ENCODE measurements at regions not wholly inside any gene's neighbourhood (a gene's known extent, or its start where the extent isn't known, plus 50 kb on each side); places are given as distances from the start of the nearest gene placed in this dataset.

GRCh38 chr14:98961191-98961590 lies 310.8 kb downstream of the BCL11B start:
- Histone ChIP-seq H3K9ac (ENCODE audit: low read depth in 1 of 2, low read length in 2 of 2) (no peak overlapping the region), H3K4me1 (ENCODE audit: control insufficient read depth in 2 of 2, insufficient read depth in 2 of 2, low read length in 2 of 2) (no peaks in the 10 kb centered on the region), H3K9me3 (ENCODE audit: control insufficient read depth in 2 of 2, low read length in 2 of 2) (no peaks in the 10 kb centered on the region), H3K36me3 (ENCODE audit: control insufficient read depth in 2 of 2, insufficient read depth in 2 of 2, low read length in 2 of 2) (no peaks in the 10 kb centered on the region), H3K4me3 (ENCODE audit: low read length in 2 of 2) (no peak overlapping the region), H3K27me3 (ENCODE audit: control insufficient read depth in 2 of 2, insufficient read depth in 2 of 2, low read length in 2 of 2) (no peaks in the 10 kb centered on the region), H3K27ac (ENCODE audit: low read depth in 2 of 2, low read length in 2 of 2) (no peak overlapping the region)

DNA sequence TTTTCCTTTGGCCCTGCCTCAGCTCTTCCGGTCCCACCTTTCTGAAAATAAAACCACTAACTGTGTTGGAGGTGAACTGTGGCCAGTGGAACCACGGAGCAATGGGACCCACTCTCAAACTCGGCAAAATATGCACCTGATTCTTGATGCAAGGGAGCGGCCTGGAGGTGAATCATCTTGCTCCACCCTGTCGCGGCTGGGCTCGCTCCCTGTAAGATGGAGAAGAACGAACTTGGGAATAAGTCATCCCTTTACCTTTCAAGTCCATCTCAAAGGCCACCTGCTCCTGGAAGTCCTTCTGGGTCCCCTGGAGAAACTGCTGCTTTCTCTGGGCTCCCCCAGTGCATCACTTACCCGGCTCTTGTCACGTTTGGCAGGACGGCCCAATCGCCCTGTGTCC lies 309.9 kb downstream of the BCL11B start:
- H3K36me3 ChIP-seq (ENCODE audit: control insufficient read depth in 2 of 2, insufficient read depth in 2 of 2, low read length in 2 of 2), result no peaks in the 10 kb centered on the region
- no peak overlapping the region for H3K27ac ChIP-seq (ENCODE audit: low read depth in 2 of 2, low read length in 2 of 2)
- H3K4me3 ChIP-seq (ENCODE audit: low read length in 2 of 2), result no peak overlapping the region
- H3K27me3 ChIP-seq (ENCODE audit: control insufficient read depth in 2 of 2, insufficient read depth in 2 of 2, low read length in 2 of 2), result no peaks in the 10 kb centered on the region
- H3K9ac ChIP-seq (ENCODE audit: low read depth in 1 of 2, low read length in 2 of 2), result no peak overlapping the region
- H3K9me3 ChIP-seq (ENCODE audit: control insufficient read depth in 2 of 2, low read length in 2 of 2), result no peaks in the 10 kb centered on the region
- no peaks in the 10 kb centered on the region for H3K4me1 ChIP-seq (ENCODE audit: control insufficient read depth in 2 of 2, insufficient read depth in 2 of 2, low read length in 2 of 2)

DNA sequence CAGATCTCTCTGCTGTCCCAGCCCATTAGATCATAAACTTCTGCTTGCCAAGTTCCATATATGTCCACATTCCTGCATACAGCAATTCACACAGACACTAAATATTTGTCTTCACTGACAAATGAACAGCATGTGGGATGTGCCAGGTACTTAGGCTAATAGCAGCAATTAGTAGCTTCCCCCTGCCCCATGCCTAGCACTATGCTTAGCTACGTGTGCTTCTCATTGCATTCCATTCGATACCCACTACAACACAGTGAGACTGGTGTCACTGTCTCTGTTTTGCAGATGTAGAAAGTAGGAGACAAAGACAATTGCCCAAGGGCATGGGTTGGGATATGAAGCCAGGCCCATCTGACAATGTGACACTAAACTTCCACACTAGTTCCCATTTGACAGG lies 308.4 kb downstream of the BCL11B start:
- Histone ChIP-seq H3K9ac (ENCODE audit: low read depth in 1 of 2, low read length in 2 of 2) (no peak overlapping the region), H3K9me3 (ENCODE audit: control insufficient read depth in 2 of 2, low read length in 2 of 2) (no peaks in the 10 kb centered on the region), H3K4me3 (ENCODE audit: low read length in 2 of 2) (no peak overlapping the region), H3K36me3 (ENCODE audit: control insufficient read depth in 2 of 2, insufficient read depth in 2 of 2, low read length in 2 of 2) (no peaks in the 10 kb centered on the region), H3K27ac (ENCODE audit: low read depth in 2 of 2, low read length in 2 of 2) (no peak overlapping the region), H3K4me1 (ENCODE audit: control insufficient read depth in 2 of 2, insufficient read depth in 2 of 2, low read length in 2 of 2) (no peaks in the 10 kb centered on the region), H3K27me3 (ENCODE audit: control insufficient read depth in 2 of 2, insufficient read depth in 2 of 2, low read length in 2 of 2) (no peaks in the 10 kb centered on the region)

GRCh38 chr14:98964171-98964570 lies 307.8 kb downstream of the BCL11B start:
- H3K9me3 ChIP-seq (ENCODE audit: control insufficient read depth in 2 of 2, low read length in 2 of 2), result no peaks in the 10 kb centered on the region
- H3K9ac ChIP-seq (ENCODE audit: low read depth in 1 of 2, low read length in 2 of 2), result no peak overlapping the region
- no peaks in the 10 kb centered on the region for H3K27me3 ChIP-seq (ENCODE audit: control insufficient read depth in 2 of 2, insufficient read depth in 2 of 2, low read length in 2 of 2)
- no peak overlapping the region for H3K4me3 ChIP-seq (ENCODE audit: low read length in 2 of 2)
- no peak overlapping the region for H3K27ac ChIP-seq (ENCODE audit: low read depth in 2 of 2, low read length in 2 of 2)
- no peaks in the 10 kb centered on the region for H3K36me3 ChIP-seq (ENCODE audit: control insufficient read depth in 2 of 2, insufficient read depth in 2 of 2, low read length in 2 of 2)
- H3K4me1 ChIP-seq (ENCODE audit: control insufficient read depth in 2 of 2, insufficient read depth in 2 of 2, low read length in 2 of 2), result no peaks in the 10 kb centered on the region

DNA sequence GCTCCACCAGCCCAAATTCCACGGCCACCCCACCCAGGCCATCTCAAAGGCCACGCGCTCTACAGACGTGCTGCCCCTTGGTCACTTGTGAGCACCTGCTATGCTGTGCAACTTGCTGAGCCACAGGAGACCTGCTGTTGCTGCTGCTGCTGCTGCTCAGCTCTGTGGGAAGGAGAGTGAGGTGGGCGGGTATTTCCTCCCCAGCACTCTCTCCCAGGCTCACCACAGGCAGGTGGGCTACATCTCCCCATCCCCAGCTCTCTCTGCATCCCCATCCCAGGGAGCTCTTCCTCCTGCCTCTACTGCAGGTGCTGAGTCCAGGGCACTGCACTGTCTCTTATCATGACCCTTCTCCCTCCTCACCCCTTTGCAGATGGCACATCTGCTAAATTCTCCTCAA lies 306.9 kb downstream of the BCL11B start:
- H3K36me3 ChIP-seq (ENCODE audit: control insufficient read depth in 2 of 2, insufficient read depth in 2 of 2, low read length in 2 of 2), result no peaks in the 10 kb centered on the region
- H3K4me1 ChIP-seq (ENCODE audit: control insufficient read depth in 2 of 2, insufficient read depth in 2 of 2, low read length in 2 of 2), result no peaks in the 10 kb centered on the region
- no peak overlapping the region for H3K4me3 ChIP-seq (ENCODE audit: low read length in 2 of 2)
- no peak overlapping the region for H3K27ac ChIP-seq (ENCODE audit: low read depth in 2 of 2, low read length in 2 of 2)
- H3K9me3 ChIP-seq (ENCODE audit: control insufficient read depth in 2 of 2, low read length in 2 of 2), result no peaks in the 10 kb centered on the region
- H3K9ac ChIP-seq (ENCODE audit: low read depth in 1 of 2, low read length in 2 of 2), result no peak overlapping the region
- H3K27me3 ChIP-seq (ENCODE audit: control insufficient read depth in 2 of 2, insufficient read depth in 2 of 2, low read length in 2 of 2), result no peaks in the 10 kb centered on the region

- no peak overlapping the region for H3K4me3 ChIP-seq (ENCODE audit: low read length in 2 of 2)
- no peak overlapping the region for H3K27ac ChIP-seq (ENCODE audit: low read depth in 2 of 2, low read length in 2 of 2)
These were observed 306.0 kb downstream of the BCL11B start for GRCh38 chr14:98966016-98966415.

DNA sequence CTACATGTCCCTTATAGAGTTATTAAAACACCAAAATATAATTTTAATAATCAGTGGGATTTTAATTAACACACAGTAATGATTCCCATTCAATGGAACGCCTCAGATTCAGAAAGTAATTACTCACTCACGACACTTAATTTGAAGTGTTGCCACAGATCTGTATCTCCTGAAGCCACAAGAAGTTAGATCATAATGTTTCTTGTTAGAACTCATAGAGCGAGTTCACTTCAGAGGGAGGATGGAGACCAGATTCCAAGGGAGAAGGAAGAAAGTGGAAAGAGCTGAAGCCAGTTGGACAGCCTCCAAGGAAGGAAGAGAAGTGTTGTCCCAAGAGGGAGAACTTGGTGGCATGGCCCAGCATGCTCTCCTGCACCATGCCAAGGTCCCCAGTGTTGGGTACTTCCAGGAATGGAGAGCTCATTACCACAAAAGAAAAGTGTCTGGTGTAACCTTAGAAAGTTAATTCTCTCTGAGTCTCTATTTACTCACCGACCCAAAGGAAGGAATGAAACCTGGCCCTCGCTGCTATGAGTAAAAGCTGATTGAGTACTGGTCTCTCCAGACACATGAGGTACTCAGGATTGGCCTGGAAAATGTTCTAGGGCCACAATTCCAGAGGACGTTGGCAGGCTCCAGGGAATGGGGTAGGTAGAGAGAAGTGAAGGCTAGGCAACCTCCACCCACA lies 305.4 kb downstream of the BCL11B start:
- Histone ChIP-seq H3K27me3 (ENCODE audit: control insufficient read depth in 2 of 2, insufficient read depth in 2 of 2, low read length in 2 of 2) (no peaks in the 10 kb centered on the region), H3K9ac (ENCODE audit: low read depth in 1 of 2, low read length in 2 of 2) (no peak overlapping the region), H3K36me3 (ENCODE audit: control insufficient read depth in 2 of 2, insufficient read depth in 2 of 2, low read length in 2 of 2) (no peaks in the 10 kb centered on the region), H3K4me1 (ENCODE audit: control insufficient read depth in 2 of 2, insufficient read depth in 2 of 2, low read length in 2 of 2) (no peaks in the 10 kb centered on the region), H3K27ac (ENCODE audit: low read depth in 2 of 2, low read length in 2 of 2) (no peak overlapping the region), H3K9me3 (ENCODE audit: control insufficient read depth in 2 of 2, low read length in 2 of 2) (no peaks in the 10 kb centered on the region), H3K4me3 (ENCODE audit: low read length in 2 of 2) (no peak overlapping the region)

More at GRCh38 chr14:98966016-98966415, 306.0 kb downstream of the BCL11B start:
- H3K9ac ChIP-seq (ENCODE audit: low read depth in 1 of 2, low read length in 2 of 2), result no peak overlapping the region
- no peaks in the 10 kb centered on the region for H3K9me3 ChIP-seq (ENCODE audit: control insufficient read depth in 2 of 2, low read length in 2 of 2)
- H3K4me1 ChIP-seq (ENCODE audit: control insufficient read depth in 2 of 2, insufficient read depth in 2 of 2, low read length in 2 of 2), result no peaks in the 10 kb centered on the region
- no peaks in the 10 kb centered on the region for H3K36me3 ChIP-seq (ENCODE audit: control insufficient read depth in 2 of 2, insufficient read depth in 2 of 2, low read length in 2 of 2)
- H3K27me3 ChIP-seq (ENCODE audit: control insufficient read depth in 2 of 2, insufficient read depth in 2 of 2, low read length in 2 of 2), result no peaks in the 10 kb centered on the region

DNA sequence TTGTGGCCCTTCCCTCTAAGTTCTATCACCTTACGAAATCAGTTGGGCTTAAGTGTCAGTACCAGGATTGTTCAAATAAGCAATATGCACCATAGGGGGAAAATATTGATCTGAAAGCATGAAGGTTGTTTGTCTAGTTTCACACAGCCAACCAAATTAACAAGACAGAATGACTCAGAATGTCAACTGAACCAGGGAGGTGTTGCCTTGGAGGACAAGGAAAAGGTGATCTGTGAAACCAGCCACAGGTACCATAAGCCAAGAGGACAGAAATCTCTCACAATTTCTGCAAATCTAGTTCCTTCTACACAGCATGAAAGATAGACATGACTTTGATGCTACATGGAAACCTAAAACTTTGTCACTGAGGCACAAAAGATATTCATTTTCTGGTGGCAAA lies 297.9 kb downstream of the BCL11B start:
- no peak overlapping the region for H3K27ac ChIP-seq (ENCODE audit: low read depth in 2 of 2, low read length in 2 of 2)
- no peaks in the 10 kb centered on the region for H3K27me3 ChIP-seq (ENCODE audit: control insufficient read depth in 2 of 2, insufficient read depth in 2 of 2, low read length in 2 of 2)
- no peaks in the 10 kb centered on the region for H3K9me3 ChIP-seq (ENCODE audit: control insufficient read depth in 2 of 2, low read length in 2 of 2)
- no peak overlapping the region for H3K4me3 ChIP-seq (ENCODE audit: low read length in 2 of 2)
- H3K36me3 ChIP-seq (ENCODE audit: control insufficient read depth in 2 of 2, insufficient read depth in 2 of 2, low read length in 2 of 2), result no peaks in the 10 kb centered on the region
- H3K9ac ChIP-seq (ENCODE audit: low read depth in 1 of 2, low read length in 2 of 2), result no peak overlapping the region
- H3K4me1 ChIP-seq (ENCODE audit: control insufficient read depth in 2 of 2, insufficient read depth in 2 of 2, low read length in 2 of 2), result no peaks in the 10 kb centered on the region

DNA sequence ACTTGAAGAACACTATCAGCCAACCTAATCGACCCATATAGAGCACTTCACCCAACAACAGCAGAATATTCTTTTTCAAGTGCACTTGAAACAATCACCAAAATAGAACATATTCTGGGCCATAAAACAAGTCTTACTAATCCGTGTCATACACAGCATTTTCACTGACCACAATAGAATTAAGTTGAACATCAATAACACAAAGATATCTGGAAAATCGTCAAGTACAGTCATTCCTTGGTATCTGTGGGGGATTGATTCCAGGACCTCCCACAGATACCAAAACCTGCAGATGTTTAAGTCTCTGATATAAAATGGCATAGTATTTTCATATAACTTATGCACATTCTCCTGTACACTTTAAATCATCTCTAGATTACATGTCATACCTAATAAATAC lies 295.7 kb downstream of the BCL11B start:
- Histone ChIP-seq H3K36me3 (ENCODE audit: control insufficient read depth in 2 of 2, insufficient read depth in 2 of 2, low read length in 2 of 2) (no peaks in the 10 kb centered on the region), H3K9me3 (ENCODE audit: control insufficient read depth in 2 of 2, low read length in 2 of 2) (no peaks in the 10 kb centered on the region), H3K9ac (ENCODE audit: low read depth in 1 of 2, low read length in 2 of 2) (no peak overlapping the region), H3K4me1 (ENCODE audit: control insufficient read depth in 2 of 2, insufficient read depth in 2 of 2, low read length in 2 of 2) (no peaks in the 10 kb centered on the region), H3K4me3 (ENCODE audit: low read length in 2 of 2) (no peak overlapping the region), H3K27ac (ENCODE audit: low read depth in 2 of 2, low read length in 2 of 2) (no peak overlapping the region), H3K27me3 (ENCODE audit: control insufficient read depth in 2 of 2, insufficient read depth in 2 of 2, low read length in 2 of 2) (no peaks in the 10 kb centered on the region)

DNA sequence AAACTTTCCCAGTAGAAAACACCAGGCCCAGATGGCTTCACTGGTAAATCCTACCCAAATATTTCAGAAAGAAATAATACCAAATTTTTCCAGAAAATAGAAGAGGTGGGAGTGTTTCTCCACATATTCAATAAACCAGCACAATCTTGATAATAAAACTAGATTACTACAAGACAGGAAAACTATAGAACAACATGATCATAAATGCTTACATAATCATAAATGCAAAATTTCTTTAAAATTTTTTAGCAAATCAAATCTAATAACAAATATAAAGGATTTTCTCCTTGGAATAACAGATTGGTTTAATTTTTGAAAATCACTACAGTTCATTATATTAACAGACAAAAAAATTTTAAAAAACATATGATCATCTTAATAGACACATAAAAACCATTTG lies 294.5 kb downstream of the BCL11B start:
- no peaks in the 10 kb centered on the region for H3K9me3 ChIP-seq (ENCODE audit: control insufficient read depth in 2 of 2, low read length in 2 of 2)
- H3K27me3 ChIP-seq (ENCODE audit: control insufficient read depth in 2 of 2, insufficient read depth in 2 of 2, low read length in 2 of 2), result no peaks in the 10 kb centered on the region

DNA sequence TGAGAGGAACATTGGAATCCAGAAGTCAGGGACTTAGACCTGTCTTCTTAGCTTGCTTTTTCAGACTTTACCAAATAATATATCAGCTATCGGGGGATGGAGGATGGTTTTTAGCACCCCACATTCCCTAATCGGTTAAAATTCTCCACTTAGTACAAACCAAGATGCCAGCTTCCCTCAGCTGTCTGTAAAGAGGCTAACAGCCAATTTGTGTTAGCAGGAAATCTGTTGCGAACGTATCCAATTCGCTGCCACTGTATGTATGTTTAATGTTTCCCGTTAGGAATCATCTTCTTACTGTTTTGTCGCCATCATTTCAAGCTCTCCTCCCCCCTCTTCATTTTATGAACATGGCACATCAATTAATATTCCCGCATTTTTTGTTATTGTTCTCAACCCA lies 289.0 kb downstream of the BCL11B start:
- no peaks in the 10 kb centered on the region for H3K4me1 ChIP-seq (ENCODE audit: control insufficient read depth in 2 of 2, insufficient read depth in 2 of 2, low read length in 2 of 2)

More for the DNA sequence above, 294.5 kb downstream of the BCL11B start:
- Histone ChIP-seq H3K27ac (ENCODE audit: low read depth in 2 of 2, low read length in 2 of 2) (no peak overlapping the region), H3K9ac (ENCODE audit: low read depth in 1 of 2, low read length in 2 of 2) (no peak overlapping the region), H3K4me1 (ENCODE audit: control insufficient read depth in 2 of 2, insufficient read depth in 2 of 2, low read length in 2 of 2) (no peaks in the 10 kb centered on the region), H3K36me3 (ENCODE audit: control insufficient read depth in 2 of 2, insufficient read depth in 2 of 2, low read length in 2 of 2) (no peaks in the 10 kb centered on the region), H3K4me3 (ENCODE audit: low read length in 2 of 2) (no peak overlapping the region)

More for the DNA sequence above, 289.0 kb downstream of the BCL11B start:
- Histone ChIP-seq H3K27ac (ENCODE audit: low read depth in 2 of 2, low read length in 2 of 2) (no peak overlapping the region), H3K9me3 (ENCODE audit: control insufficient read depth in 2 of 2, low read length in 2 of 2) (no peaks in the 10 kb centered on the region), H3K36me3 (ENCODE audit: control insufficient read depth in 2 of 2, insufficient read depth in 2 of 2, low read length in 2 of 2) (no peaks in the 10 kb centered on the region), H3K4me3 (ENCODE audit: low read length in 2 of 2) (no peak overlapping the region), H3K9ac (ENCODE audit: low read depth in 1 of 2, low read length in 2 of 2) (no peak overlapping the region), H3K27me3 (ENCODE audit: control insufficient read depth in 2 of 2, insufficient read depth in 2 of 2, low read length in 2 of 2) (no peaks in the 10 kb centered on the region)

All from mucosa of rectum (tissue), 2 donors.